ENCODE measurements at regions not wholly inside any gene's neighbourhood (a gene's known extent, or its start where the extent isn't known, plus 50 kb on each side); places are given as distances from the start of the nearest gene placed in this dataset.

- no peak for DNase-seq
Measured at GRCh38 chr2:100767810-100768806, 51.8 kb upstream of the NPAS2 start.

Data from activated CD4-positive, alpha-beta T cell treated with anti-CD3 and anti-CD28 coated beads, Interleukin-2, amount 50 U/mL, for 1 hour (primary cell).